ENCODE measurements at regions not wholly inside any gene's neighbourhood (a gene's known extent, or its start where the extent isn't known, plus 50 kb on each side); places are given as distances from the start of the nearest gene placed in this dataset.

DNA sequence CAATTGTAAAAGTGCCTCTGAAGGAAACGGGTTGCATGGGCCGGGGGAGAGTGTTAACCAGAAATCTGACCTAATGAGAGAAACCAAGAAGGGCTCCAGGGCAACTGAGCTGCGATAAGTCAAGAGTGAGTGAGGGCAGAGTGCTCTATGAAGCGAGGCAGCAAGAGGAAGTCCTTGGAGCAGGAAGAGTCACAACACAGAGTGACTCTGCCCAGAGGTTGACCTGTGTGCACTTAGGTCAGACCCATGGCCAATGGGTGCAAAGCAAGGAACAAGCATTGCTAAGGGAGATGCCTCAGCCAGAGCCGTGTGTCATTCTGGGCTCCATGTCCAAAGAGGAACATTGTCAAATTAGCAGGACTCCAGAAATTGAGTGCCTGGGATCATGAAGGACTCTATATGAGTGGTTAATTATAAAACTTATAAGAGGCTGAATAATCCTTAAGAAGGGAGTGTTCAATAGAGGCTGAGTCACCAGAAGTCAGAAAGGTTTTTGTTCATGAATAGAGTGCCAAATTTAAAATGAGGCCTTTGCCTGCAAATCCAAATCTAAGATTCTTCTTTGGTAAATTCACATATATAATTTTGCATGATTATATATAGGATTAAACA lies 438.5 kb downstream of the MED10 start:
- TF ChIP-seq ZNF121 (tag by site-specific recombination; IDR thresholded peaks at IDR 0.05) (no peak), ZNF184 (tag by site-specific recombination; IDR thresholded peaks at IDR 0.05) (no peak), ZNF48 (tag by site-specific recombination; IDR thresholded peaks at IDR 0.05) (no peak), ZNF133 (tag by site-specific recombination; IDR thresholded peaks at IDR 0.05) (no peak), SETDB1 (IDR thresholded peaks at IDR 0.05; ENCODE audit: insufficient read length, low read length) (no peak), KLF1 (tag by site-specific recombination; IDR thresholded peaks at IDR 0.05) (no peak)
- TF ChIP-seq, protein P1, sequence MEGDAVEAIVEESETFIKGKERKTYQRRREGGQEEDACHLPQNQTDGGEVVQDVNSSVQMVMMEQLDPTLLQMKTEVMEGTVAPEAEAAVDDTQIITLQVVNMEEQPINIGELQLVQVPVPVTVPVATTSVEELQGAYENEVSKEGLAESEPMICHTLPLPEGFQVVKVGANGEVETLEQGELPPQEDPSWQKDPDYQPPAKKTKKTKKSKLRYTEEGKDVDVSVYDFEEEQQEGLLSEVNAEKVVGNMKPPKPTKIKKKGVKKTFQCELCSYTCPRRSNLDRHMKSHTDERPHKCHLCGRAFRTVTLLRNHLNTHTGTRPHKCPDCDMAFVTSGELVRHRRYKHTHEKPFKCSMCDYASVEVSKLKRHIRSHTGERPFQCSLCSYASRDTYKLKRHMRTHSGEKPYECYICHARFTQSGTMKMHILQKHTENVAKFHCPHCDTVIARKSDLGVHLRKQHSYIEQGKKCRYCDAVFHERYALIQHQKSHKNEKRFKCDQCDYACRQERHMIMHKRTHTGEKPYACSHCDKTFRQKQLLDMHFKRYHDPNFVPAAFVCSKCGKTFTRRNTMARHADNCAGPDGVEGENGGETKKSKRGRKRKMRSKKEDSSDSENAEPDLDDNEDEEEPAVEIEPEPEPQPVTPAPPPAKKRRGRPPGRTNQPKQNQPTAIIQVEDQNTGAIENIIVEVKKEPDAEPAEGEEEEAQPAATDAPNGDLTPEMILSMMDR (tag by site-specific recombination; IDR thresholded peaks at IDR 0.05) = no peak
- TF ChIP-seq, protein P2, sequence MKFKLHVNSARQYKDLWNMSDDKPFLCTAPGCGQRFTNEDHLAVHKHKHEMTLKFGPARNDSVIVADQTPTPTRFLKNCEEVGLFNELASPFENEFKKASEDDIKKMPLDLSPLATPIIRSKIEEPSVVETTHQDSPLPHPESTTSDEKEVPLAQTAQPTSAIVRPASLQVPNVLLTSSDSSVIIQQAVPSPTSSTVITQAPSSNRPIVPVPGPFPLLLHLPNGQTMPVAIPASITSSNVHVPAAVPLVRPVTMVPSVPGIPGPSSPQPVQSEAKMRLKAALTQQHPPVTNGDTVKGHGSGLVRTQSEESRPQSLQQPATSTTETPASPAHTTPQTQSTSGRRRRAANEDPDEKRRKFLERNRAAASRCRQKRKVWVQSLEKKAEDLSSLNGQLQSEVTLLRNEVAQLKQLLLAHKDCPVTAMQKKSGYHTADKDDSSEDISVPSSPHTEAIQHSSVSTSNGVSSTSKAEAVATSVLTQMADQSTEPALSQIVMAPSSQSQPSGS (tag by site-specific recombination; IDR thresholded peaks at IDR 0.05; ENCODE audit: low read depth) = no peak
- TF ChIP-seq, protein P3, sequence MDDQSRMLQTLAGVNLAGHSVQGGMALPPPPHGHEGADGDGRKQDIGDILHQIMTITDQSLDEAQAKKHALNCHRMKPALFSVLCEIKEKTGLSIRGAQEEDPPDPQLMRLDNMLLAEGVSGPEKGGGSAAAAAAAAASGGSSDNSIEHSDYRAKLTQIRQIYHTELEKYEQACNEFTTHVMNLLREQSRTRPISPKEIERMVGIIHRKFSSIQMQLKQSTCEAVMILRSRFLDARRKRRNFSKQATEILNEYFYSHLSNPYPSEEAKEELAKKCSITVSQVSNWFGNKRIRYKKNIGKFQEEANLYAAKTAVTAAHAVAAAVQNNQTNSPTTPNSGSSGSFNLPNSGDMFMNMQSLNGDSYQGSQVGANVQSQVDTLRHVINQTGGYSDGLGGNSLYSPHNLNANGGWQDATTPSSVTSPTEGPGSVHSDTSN (CRISPR knock-in tag; IDR thresholded peaks at IDR 0.05) = no peak
